Fibroblast of the aortic adventitia (primary cell): ENCODE measurements at regions not wholly inside any gene's neighbourhood (a gene's known extent, or its start where the extent isn't known, plus 50 kb on each side); places are given as distances from the start of the nearest gene placed in this dataset.
"Not testable (repeated sequence)": the region's sequence is repeated elsewhere in the genome, so short reads cannot be mapped to it uniquely, and the experiment has no call there.

ENCODE experiments used
- DNase-seq: peaks from one replicate; pipeline ENCODE4 v3.0.0-alpha.2; 2010; ENCODE audit warnings: low read depth
- H3K4me3 ChIP-seq: 2 replicates; pipeline ENCODE4 v1.5.1; 2011; ENCODE audit warnings: low read depth, mild to moderate bottlenecking, control low read depth, low read length, moderate library complexity
- CTCF ChIP-seq: IDR thresholded peaks from 2 replicates; pipeline ENCODE4 v1.5.1; 2011; ENCODE audit warnings: mild to moderate bottlenecking, low read length, control low read depth, inconsistent platforms; ENCODE audit not compliant: insufficient read depth

GRCh38 chr9:63817622-63818518, 1467.1 kb downstream of the FOXD4L5 start:
- H3K4me3 ChIP-seq: peak overlapping the region; percentile 71
- TF ChIP-seq CTCF: no peak
- DNase-seq: peak; percentile 12

GRCh38 chr9:63816751-63817621, 1468.0 kb downstream of the FOXD4L5 start:
- H3K4me3 ChIP-seq: peak overlapping the region; percentile 71
- no peak for TF ChIP-seq CTCF
- peak; percentile 91 for DNase-seq

- DNase-seq, H3K4me3 ChIP-seq: not testable (repeated sequence)
Observed at GRCh38 chr9:63814970-63815669, 1469.9 kb downstream of the FOXD4L5 start.

- not testable (repeated sequence) for H3K4me3 ChIP-seq, DNase-seq
Observed at GRCh38 chr9:63813391-63814021, 1471.5 kb downstream of the FOXD4L5 start.

- not testable (repeated sequence) for H3K4me3 ChIP-seq, DNase-seq
Observed at GRCh38 chr9:63812822-63813221, 1472.2 kb downstream of the FOXD4L5 start.

- H3K4me3 ChIP-seq, DNase-seq: not testable (repeated sequence)
Observed at GRCh38 chr9:63804205-63804604, 1480.8 kb downstream of the FOXD4L5 start.

- not testable (repeated sequence) for DNase-seq, H3K4me3 ChIP-seq
Observed at GRCh38 chr9:63794081-63794685, 1490.8 kb downstream of the FOXD4L5 start.

- DNase-seq, H3K4me3 ChIP-seq: not testable (repeated sequence)
Observed at GRCh38 chr9:63787454-63787853, 1497.6 kb downstream of the FOXD4L5 start.

GRCh38 chr9:63785059-63785458, 1500.0 kb downstream of the FOXD4L5 start:
- H3K4me3 ChIP-seq, DNase-seq: not testable (repeated sequence)

- H3K4me3 ChIP-seq, DNase-seq: not testable (repeated sequence)
Observed at GRCh38 chr9:63784421-63784820, 1500.6 kb downstream of the FOXD4L5 start.

GRCh38 chr9:63781817-63782439, 1503.1 kb downstream of the FOXD4L5 start:
- not testable (repeated sequence) for DNase-seq, H3K4me3 ChIP-seq

GRCh38 chr9:63781390-63781789, 1503.6 kb downstream of the FOXD4L5 start:
- H3K4me3 ChIP-seq, DNase-seq: not testable (repeated sequence)

GRCh38 chr9:63776220-63776619, 1508.8 kb downstream of the FOXD4L5 start:
- not testable (repeated sequence) for DNase-seq, H3K4me3 ChIP-seq

- not testable (repeated sequence) for H3K4me3 ChIP-seq, DNase-seq
Observed at GRCh38 chr9:63775092-63775426, 1510.0 kb downstream of the FOXD4L5 start.
